ENCODE measurements at regions not wholly inside any gene's neighbourhood (a gene's known extent, or its start where the extent isn't known, plus 50 kb on each side); places are given as distances from the start of the nearest gene placed in this dataset.

DNA sequence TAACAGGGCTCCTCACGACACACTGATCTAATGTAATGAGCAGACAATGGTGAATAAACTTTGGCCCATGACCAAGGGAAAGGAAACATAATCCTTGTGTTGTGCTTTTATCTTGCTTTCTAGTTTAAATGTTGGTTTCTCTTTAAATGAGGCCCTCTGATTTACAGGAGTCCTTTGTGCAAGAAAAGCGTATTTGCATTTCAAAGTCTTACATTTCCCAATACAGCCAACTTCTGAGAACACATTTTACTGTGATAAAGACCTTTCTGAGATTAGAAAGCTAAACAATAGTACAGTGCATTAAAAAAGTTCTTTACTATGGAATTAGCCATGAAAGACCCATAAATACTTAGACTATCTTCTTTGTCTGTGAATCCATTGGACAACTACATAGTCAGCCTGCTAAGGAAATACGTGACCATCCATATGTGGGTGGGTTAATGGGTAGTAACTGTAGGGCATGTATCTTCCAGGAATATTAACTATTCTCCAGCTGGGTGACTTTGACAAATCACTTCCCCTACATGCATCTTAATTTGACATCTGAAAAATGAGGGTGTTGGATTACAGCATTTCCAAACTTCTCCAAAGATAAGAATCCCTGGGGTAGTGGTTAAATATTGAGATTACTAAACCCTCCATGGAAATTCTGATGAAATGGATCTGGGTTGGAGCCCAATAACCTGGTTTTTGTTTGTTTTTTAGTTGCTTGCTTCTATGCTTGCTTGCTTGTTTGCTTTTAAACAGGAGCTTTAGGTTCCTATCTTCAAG is 50.3 kb upstream of the USP1 start:
- Histone ChIP-seq H3K27ac (peak overlapping the region in 3 of 4 donors; percentile 50 to 70 (median 59)), H3K36me3 (replicated peaks in 1 of 2; ENCODE audit: insufficient read depth in 1 of 2, low read depth in 2 of 2) (no peaks in the 10 kb centered on the region), H3K27me3 (no peaks in the 10 kb centered on the region), H3K9me3 (no peaks in the 10 kb centered on the region), H3K4me3 (no peak overlapping the region), H3K4me1 (peaks cover 33% of the 10 kb centered on the region)
- no peak for DNase-seq
- TF ChIP-seq POLR2A (IDR thresholded peaks at IDR 0.05) = no peak
- TF ChIP-seq, protein P1, sequence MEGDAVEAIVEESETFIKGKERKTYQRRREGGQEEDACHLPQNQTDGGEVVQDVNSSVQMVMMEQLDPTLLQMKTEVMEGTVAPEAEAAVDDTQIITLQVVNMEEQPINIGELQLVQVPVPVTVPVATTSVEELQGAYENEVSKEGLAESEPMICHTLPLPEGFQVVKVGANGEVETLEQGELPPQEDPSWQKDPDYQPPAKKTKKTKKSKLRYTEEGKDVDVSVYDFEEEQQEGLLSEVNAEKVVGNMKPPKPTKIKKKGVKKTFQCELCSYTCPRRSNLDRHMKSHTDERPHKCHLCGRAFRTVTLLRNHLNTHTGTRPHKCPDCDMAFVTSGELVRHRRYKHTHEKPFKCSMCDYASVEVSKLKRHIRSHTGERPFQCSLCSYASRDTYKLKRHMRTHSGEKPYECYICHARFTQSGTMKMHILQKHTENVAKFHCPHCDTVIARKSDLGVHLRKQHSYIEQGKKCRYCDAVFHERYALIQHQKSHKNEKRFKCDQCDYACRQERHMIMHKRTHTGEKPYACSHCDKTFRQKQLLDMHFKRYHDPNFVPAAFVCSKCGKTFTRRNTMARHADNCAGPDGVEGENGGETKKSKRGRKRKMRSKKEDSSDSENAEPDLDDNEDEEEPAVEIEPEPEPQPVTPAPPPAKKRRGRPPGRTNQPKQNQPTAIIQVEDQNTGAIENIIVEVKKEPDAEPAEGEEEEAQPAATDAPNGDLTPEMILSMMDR (IDR thresholded peaks at IDR 0.05) = no peak
- ATAC-seq = peak; percentile 49
- intact Hi-C loops (cut with DNase I) = no loop called here
- WGBS, 2 donors = 12 to 16% methylated on average over 3 of the region's 3 CpGs

Measured in body of pancreas (tissue), 4 donors.